ENCODE measurements at regions not wholly inside any gene's neighbourhood (a gene's known extent, or its start where the extent isn't known, plus 50 kb on each side); places are given as distances from the start of the nearest gene placed in this dataset.
A peak's percentile ranks its signal among the peaks of the same experiment; 100 is the strongest.

GRCh38 chr4:96913441-96914080 lies 1073.7 kb downstream of the PDHA2 start:
- no peaks in the 10 kb centered on the region for H3K36me3 ChIP-seq (replicated peaks)
- in situ Hi-C loops (cut with MboI; ENCODE audit: low sequenced_read_pairs): no loop called here
- H3K4me1 ChIP-seq: peaks cover 6% of the 10 kb centered on the region
- H3K9me3 ChIP-seq: no peaks in the 10 kb centered on the region
- H3K4me3 ChIP-seq: no peak overlapping the region
- DNase-seq (ENCODE audit: low spot score in 2 of 2): no peak
- H3K27me3 ChIP-seq (ENCODE audit: low read depth): no peaks in the 10 kb centered on the region

GRCh38 chr4:96916711-96917110 lies 1076.8 kb downstream of the PDHA2 start:
- Histone ChIP-seq H3K9me3 (no peaks in the 10 kb centered on the region), H3K36me3 (replicated peaks) (no peaks in the 10 kb centered on the region), H3K4me1 (peaks cover 6% of the 10 kb centered on the region), H3K4me3 (no peak overlapping the region), H3K27me3 (ENCODE audit: low read depth) (no peaks in the 10 kb centered on the region)
- in situ Hi-C loops (cut with MboI; ENCODE audit: low sequenced_read_pairs): no loop called here
- no peak for DNase-seq (ENCODE audit: low spot score in 2 of 2)

- Histone ChIP-seq H3K4me1 (no peaks in the 10 kb centered on the region), H3K36me3 (replicated peaks) (no peaks in the 10 kb centered on the region), H3K27me3 (ENCODE audit: low read depth) (no peaks in the 10 kb centered on the region), H3K9me3 (no peaks in the 10 kb centered on the region), H3K4me3 (no peak overlapping the region)
- in situ Hi-C loops (cut with MboI; ENCODE audit: low sequenced_read_pairs): no loop called here
- no peak for DNase-seq (ENCODE audit: low spot score in 2 of 2)
Measured at GRCh38 chr4:96936886-96937285, 1097.0 kb downstream of the PDHA2 start.

GRCh38 chr4:96946552-96946951 lies 1106.7 kb downstream of the PDHA2 start:
- DNase-seq (ENCODE audit: low spot score in 2 of 2): no peak
- Histone ChIP-seq H3K4me3 (no peak overlapping the region), H3K4me1 (no peaks in the 10 kb centered on the region), H3K9me3 (no peaks in the 10 kb centered on the region), H3K36me3 (replicated peaks) (no peaks in the 10 kb centered on the region), H3K27me3 (ENCODE audit: low read depth) (no peaks in the 10 kb centered on the region)
- in situ Hi-C loops (cut with MboI; ENCODE audit: low sequenced_read_pairs): no loop called here

GRCh38 chr4:96952610-96953009 lies 1112.7 kb downstream of the PDHA2 start:
- Histone ChIP-seq H3K36me3 (replicated peaks) (no peaks in the 10 kb centered on the region), H3K4me1 (no peaks in the 10 kb centered on the region), H3K27me3 (ENCODE audit: low read depth) (no peaks in the 10 kb centered on the region), H3K4me3 (no peak overlapping the region), H3K9me3 (no peaks in the 10 kb centered on the region)
- in situ Hi-C loops (cut with MboI; ENCODE audit: low sequenced_read_pairs): no loop called here
- no peak for DNase-seq (ENCODE audit: low spot score in 2 of 2)

GRCh38 chr4:96955226-96955625 lies 1115.3 kb downstream of the PDHA2 start:
- in situ Hi-C loops (cut with MboI; ENCODE audit: low sequenced_read_pairs): no loop called here
- no peaks in the 10 kb centered on the region for H3K36me3 ChIP-seq (replicated peaks)
- no peaks in the 10 kb centered on the region for H3K27me3 ChIP-seq (ENCODE audit: low read depth)
- no peak for DNase-seq (ENCODE audit: low spot score in 2 of 2)
- no peaks in the 10 kb centered on the region for H3K9me3 ChIP-seq
- no peak overlapping the region for H3K4me3 ChIP-seq
- H3K4me1 ChIP-seq: no peaks in the 10 kb centered on the region

- H3K4me1 ChIP-seq: no peaks in the 10 kb centered on the region
- H3K4me3 ChIP-seq: no peak overlapping the region
- no peak for DNase-seq (ENCODE audit: low spot score in 2 of 2)
- no peaks in the 10 kb centered on the region for H3K36me3 ChIP-seq (replicated peaks)
- H3K9me3 ChIP-seq: no peaks in the 10 kb centered on the region
- no peaks in the 10 kb centered on the region for H3K27me3 ChIP-seq (ENCODE audit: low read depth)
- in situ Hi-C loops (cut with MboI; ENCODE audit: low sequenced_read_pairs): no loop called here
Measured at GRCh38 chr4:96955691-96956090, 1115.8 kb downstream of the PDHA2 start.

GRCh38 chr4:96969455-96969854 lies 1129.6 kb downstream of the PDHA2 start:
- Histone ChIP-seq H3K27me3 (ENCODE audit: low read depth) (no peaks in the 10 kb centered on the region), H3K4me3 (no peak overlapping the region), H3K4me1 (no peaks in the 10 kb centered on the region), H3K36me3 (replicated peaks) (no peaks in the 10 kb centered on the region), H3K9me3 (no peaks in the 10 kb centered on the region)
- in situ Hi-C loops (cut with MboI; ENCODE audit: low sequenced_read_pairs): no loop called here
- DNase-seq (ENCODE audit: low spot score in 2 of 2): no peak

GRCh38 chr4:96972920-96973319 lies 1133.0 kb downstream of the PDHA2 start:
- in situ Hi-C loops (cut with MboI; ENCODE audit: low sequenced_read_pairs): no loop called here
- no peaks in the 10 kb centered on the region for H3K4me1 ChIP-seq
- H3K36me3 ChIP-seq (replicated peaks): no peaks in the 10 kb centered on the region
- H3K27me3 ChIP-seq (ENCODE audit: low read depth): no peaks in the 10 kb centered on the region
- no peaks in the 10 kb centered on the region for H3K9me3 ChIP-seq
- H3K4me3 ChIP-seq: no peak overlapping the region
- no peak for DNase-seq (ENCODE audit: low spot score in 2 of 2)

GRCh38 chr4:96974295-96974694 lies 1134.4 kb downstream of the PDHA2 start:
- Histone ChIP-seq H3K4me3 (no peak overlapping the region), H3K36me3 (replicated peaks) (no peaks in the 10 kb centered on the region), H3K4me1 (no peaks in the 10 kb centered on the region), H3K27me3 (ENCODE audit: low read depth) (no peaks in the 10 kb centered on the region), H3K9me3 (no peaks in the 10 kb centered on the region)
- in situ Hi-C loops (cut with MboI; ENCODE audit: low sequenced_read_pairs): no loop called here
- DNase-seq (ENCODE audit: low spot score in 2 of 2): no peak

GRCh38 chr4:96983830-96984229 lies 1143.9 kb downstream of the PDHA2 start:
- DNase-seq (ENCODE audit: low spot score in 2 of 2): no peak
- H3K36me3 ChIP-seq (replicated peaks): no peaks in the 10 kb centered on the region
- H3K4me1 ChIP-seq: no peaks in the 10 kb centered on the region
- in situ Hi-C loops (cut with MboI; ENCODE audit: low sequenced_read_pairs): no loop called here
- no peaks in the 10 kb centered on the region for H3K9me3 ChIP-seq
- H3K4me3 ChIP-seq: no peak overlapping the region
- H3K27me3 ChIP-seq (ENCODE audit: low read depth): no peaks in the 10 kb centered on the region

- Histone ChIP-seq H3K4me3 (no peak overlapping the region), H3K27me3 (ENCODE audit: low read depth) (no peaks in the 10 kb centered on the region), H3K4me1 (no peaks in the 10 kb centered on the region), H3K9me3 (no peaks in the 10 kb centered on the region), H3K36me3 (replicated peaks) (no peaks in the 10 kb centered on the region)
- no peak for DNase-seq (ENCODE audit: low spot score in 2 of 2)
- in situ Hi-C loops (cut with MboI; ENCODE audit: low sequenced_read_pairs): no loop called here
Measured at GRCh38 chr4:96986816-96987215, 1146.9 kb downstream of the PDHA2 start.

GRCh38 chr4:96991083-96991482 lies 1151.2 kb downstream of the PDHA2 start:
- peaks cover 6% of the 10 kb centered on the region for H3K4me1 ChIP-seq
- DNase-seq (ENCODE audit: low spot score in 2 of 2): no peak
- H3K4me3 ChIP-seq: no peak overlapping the region
- in situ Hi-C loops (cut with MboI; ENCODE audit: low sequenced_read_pairs): no loop called here
- H3K27me3 ChIP-seq (ENCODE audit: low read depth): no peaks in the 10 kb centered on the region
- H3K36me3 ChIP-seq (replicated peaks): no peaks in the 10 kb centered on the region
- H3K9me3 ChIP-seq: no peaks in the 10 kb centered on the region

GRCh38 chr4:96992443-96992842 lies 1150.8 kb downstream of the STPG2 start:
- DNase-seq (ENCODE audit: low spot score in 2 of 2): peak in 1 of 2 experiments; percentile 4
- in situ Hi-C loops (cut with MboI; ENCODE audit: low sequenced_read_pairs): no loop called here
- no peaks in the 10 kb centered on the region for H3K36me3 ChIP-seq (replicated peaks)
- H3K4me1 ChIP-seq: peaks cover 6% of the 10 kb centered on the region
- no peak overlapping the region for H3K4me3 ChIP-seq
- H3K9me3 ChIP-seq: no peaks in the 10 kb centered on the region
- H3K27me3 ChIP-seq (ENCODE audit: low read depth): no peaks in the 10 kb centered on the region

GRCh38 chr4:96993560-96993959 lies 1149.7 kb downstream of the STPG2 start:
- Histone ChIP-seq H3K4me1 (peaks cover 6% of the 10 kb centered on the region), H3K27me3 (ENCODE audit: low read depth) (no peaks in the 10 kb centered on the region), H3K9me3 (no peaks in the 10 kb centered on the region), H3K36me3 (replicated peaks) (no peaks in the 10 kb centered on the region), H3K4me3 (no peak overlapping the region)
- DNase-seq (ENCODE audit: low spot score in 2 of 2): peak; percentile 12
- in situ Hi-C loops (cut with MboI; ENCODE audit: low sequenced_read_pairs): no loop called here

Measured in HAP-1 (cell line).